ENCODE measurements at regions not wholly inside any gene's neighbourhood (a gene's known extent, or its start where the extent isn't known, plus 50 kb on each side); places are given as distances from the start of the nearest gene placed in this dataset.

- TF ChIP-seq CTCF (IDR thresholded peaks at IDR 0.05) (no peak), POLR2A (IDR thresholded peaks at IDR 0.05) (no peak)
These were observed 53.5 kb upstream of the SOD3 start for GRCh38 chr4:24741910-24742309.
